CD4-positive, alpha-beta T cell treated with Interleukin-17A for 1 hour (primary cell): ENCODE measurements at regions not wholly inside any gene's neighbourhood (a gene's known extent, or its start where the extent isn't known, plus 50 kb on each side); places are given as distances from the start of the nearest gene placed in this dataset.
"Not testable (repeated sequence)": the region's sequence is repeated elsewhere in the genome, so short reads cannot be mapped to it uniquely, and the experiment has no call there.

ENCODE experiments used
- DNase-seq: peaks from one replicate; pipeline ENCODE4 v3.0.0-alpha.2; 2020

- DNase-seq = no peak
Observed at GRCh38 chr13:109309625-109310363, 476.6 kb downstream of the IRS2 start.

GRCh38 chr13:109307027-109307426 lies 479.4 kb downstream of the IRS2 start:
- no peak for DNase-seq

- no peak for DNase-seq
Observed at GRCh38 chr13:109301726-109302125, 484.7 kb downstream of the IRS2 start.

GRCh38 chr13:109301276-109301675 lies 485.1 kb downstream of the IRS2 start:
- no peak for DNase-seq

GRCh38 chr13:109297628-109298027 lies 488.8 kb downstream of the IRS2 start:
- no peak for DNase-seq

- no peak for DNase-seq
Observed at GRCh38 chr13:109293166-109293565, 493.2 kb downstream of the IRS2 start.

GRCh38 chr13:109288151-109288709 lies 498.2 kb downstream of the IRS2 start:
- no peak for DNase-seq

- DNase-seq = no peak
Observed at GRCh38 chr13:109287553-109287952, 498.8 kb downstream of the IRS2 start.

GRCh38 chr13:109285586-109285985 lies 500.8 kb downstream of the IRS2 start:
- DNase-seq = no peak

GRCh38 chr13:109281903-109282635 lies 504.3 kb downstream of the IRS2 start:
- DNase-seq = no peak

GRCh38 chr13:109281017-109281902 lies 505.1 kb downstream of the IRS2 start:
- no peak for DNase-seq

GRCh38 chr13:109276261-109276660 lies 510.1 kb downstream of the IRS2 start:
- no peak for DNase-seq

GRCh38 chr13:109275852-109276251 lies 510.5 kb downstream of the IRS2 start:
- no peak for DNase-seq

- no peak for DNase-seq
Observed at GRCh38 chr13:109275139-109275745, 511.1 kb downstream of the IRS2 start.

- DNase-seq = no peak
Observed at GRCh38 chr13:109274188-109274821, 512.1 kb downstream of the IRS2 start.

GRCh38 chr13:109273326-109273751 lies 513.0 kb downstream of the IRS2 start:
- no peak for DNase-seq

- DNase-seq = no peak
Observed at GRCh38 chr13:109272595-109273325, 513.6 kb downstream of the IRS2 start.

- no peak for DNase-seq
Observed at GRCh38 chr13:109271555-109272541, 514.5 kb downstream of the IRS2 start.

GRCh38 chr13:109271061-109271460 lies 515.3 kb downstream of the IRS2 start:
- no peak for DNase-seq

GRCh38 chr13:109269381-109269780 lies 517.0 kb downstream of the IRS2 start:
- DNase-seq = not testable (repeated sequence)
